HG03571 (cell line): ENCODE measurements at regions not wholly inside any gene's neighbourhood (a gene's known extent, or its start where the extent isn't known, plus 50 kb on each side); places are given as distances from the start of the nearest gene placed in this dataset.

ENCODE experiments used
- ATAC-seq: cut with Tn5 transposase; IDR thresholded peaks from one replicate; pipeline ENCODE4 v1.9.1; 2021; ENCODE audit not compliant: unreplicated experiment

DNA sequence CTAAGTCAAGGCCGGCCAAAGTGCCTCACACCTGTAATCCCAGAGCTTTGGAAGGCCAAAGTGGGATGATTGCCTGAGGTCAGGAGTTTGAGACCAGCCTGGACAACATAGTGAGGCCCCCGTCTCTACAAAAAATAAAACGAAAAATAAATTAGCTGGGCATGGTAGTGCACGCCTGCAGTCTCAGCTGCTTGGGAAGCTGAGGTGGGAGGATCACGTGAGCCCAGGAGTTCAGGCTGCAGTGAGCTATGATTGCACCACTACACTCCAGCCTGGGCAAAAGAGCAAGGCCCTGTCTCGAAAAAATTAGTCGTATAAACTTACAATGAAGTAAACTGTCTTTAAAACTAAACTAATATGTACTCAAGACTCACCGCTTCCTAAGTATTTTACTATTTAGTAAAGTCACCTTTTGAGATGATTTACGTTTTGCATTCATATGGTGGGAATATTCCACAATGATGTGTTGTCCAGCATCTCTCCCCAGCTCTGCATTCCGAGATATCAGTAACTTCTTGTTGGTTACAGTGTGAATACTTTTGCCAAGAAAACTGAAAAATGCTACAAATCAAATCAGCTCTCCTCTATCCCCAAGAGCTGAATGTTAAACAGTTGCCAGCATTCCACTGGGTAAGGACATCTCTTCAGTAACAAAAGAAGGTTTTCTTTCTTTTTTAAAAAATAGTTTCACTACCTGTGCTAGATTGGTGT is 84.9 kb upstream of the C21orf91 start:
- ATAC-seq, result no peak

DNA sequence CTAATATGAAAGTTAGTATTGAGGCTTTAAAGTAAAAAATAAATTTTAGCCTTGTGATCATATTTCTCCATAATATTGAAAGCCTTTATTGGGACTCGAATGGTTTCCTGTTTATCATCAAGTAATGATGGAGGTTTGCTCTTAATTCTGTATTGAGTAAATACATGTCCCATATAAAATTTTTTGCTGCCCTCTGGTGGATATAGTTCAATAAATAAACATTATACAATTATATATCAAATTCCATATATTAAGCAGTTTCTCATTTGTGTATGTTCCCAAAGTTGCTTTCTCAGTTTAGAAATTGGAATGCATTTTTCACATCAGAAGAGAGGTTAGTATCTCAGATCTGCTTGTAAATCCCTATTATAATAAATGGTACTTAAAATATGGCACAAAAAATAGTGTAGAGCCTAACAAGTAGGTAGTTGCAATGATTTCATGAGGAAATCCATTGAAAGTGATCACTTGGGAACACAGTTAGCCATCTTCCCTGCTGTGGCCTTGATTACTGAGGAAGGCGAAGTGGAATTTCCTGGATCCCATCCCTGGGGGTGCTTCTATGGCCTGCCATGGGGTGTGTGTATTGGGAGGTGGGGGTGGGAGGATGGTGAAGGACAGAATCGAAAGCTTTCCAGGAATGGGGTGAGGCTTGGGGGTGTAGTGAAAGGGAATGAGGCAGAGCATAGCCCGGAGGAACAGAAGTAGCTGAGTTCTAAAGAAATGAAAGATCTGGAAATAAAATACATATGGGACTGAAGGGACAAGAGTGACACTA is 84.1 kb upstream of the C21orf91 start:
- ATAC-seq, result no peak

- ATAC-seq, result no peak
Observed at GRCh38 chr21:17901458-17902079, 82.4 kb upstream of the C21orf91 start.

DNA sequence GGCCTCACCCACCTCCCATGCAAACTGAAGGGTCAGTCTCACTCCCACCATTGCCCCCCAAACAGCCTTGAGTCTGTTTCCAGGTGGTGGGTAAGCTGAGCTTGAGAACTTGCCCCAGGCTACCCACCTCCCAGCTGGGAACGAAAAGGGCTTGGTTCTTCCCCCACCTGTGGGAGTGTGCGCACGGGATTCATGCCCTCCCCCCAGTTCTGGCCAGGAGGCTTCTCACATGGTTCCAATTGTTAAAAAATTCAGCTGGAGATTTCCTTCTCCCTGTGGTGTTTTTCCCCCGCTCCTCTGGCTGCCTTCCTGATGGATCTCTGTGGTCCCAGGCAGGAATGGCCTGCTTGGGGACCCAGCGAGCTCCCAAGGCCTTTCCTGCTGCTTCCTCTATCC is 81.8 kb upstream of the C21orf91 start:
- no peak for ATAC-seq

GRCh38 chr21:17900281-17900989 is 81.3 kb upstream of the C21orf91 start:
- ATAC-seq, result no peak

DNA sequence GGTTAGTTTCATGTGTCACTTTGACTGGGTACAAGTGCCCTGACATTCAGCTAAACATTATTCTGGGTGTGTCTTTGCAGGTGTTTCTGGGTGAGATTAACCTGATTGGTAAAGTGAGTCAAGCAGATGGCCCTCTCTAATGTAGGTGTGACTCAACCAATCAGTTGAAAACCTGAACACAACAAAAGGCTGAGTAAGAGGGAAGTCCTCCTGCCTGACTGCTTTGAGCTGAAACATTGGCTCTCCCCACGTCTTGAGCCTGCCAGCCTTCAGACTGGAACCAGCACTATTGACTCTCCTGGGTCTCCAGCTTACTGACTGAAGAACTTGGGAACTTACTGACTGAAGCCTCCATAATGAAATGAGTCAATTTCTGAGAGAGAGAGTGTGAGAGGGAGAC is 70.0 kb upstream of the C21orf91 start:
- ATAC-seq, result no peak

DNA sequence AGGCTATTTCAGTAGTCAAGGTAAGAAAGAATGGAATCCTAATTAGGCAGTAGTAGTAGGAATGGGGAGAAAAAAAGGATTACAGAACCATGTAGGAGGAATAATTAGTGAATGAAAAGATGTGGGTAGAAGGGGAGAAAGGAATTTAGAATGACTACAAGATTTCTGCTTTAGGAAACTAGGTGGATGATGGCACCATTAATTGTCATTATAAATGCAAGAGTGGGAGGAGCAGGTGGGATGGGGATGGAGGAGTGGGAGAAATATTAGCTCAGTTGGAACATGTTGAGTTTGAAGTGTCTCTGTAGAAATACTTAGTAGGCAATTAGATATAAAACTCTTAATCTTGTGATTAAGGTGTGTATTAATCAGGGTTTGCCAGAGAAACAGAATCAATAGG is 50.0 kb upstream of the C21orf91 start:
- no peak for ATAC-seq
